Upper lobe of left lung (tissue), 4 donors: ENCODE measurements at regions not wholly inside any gene's neighbourhood (a gene's known extent, or its start where the extent isn't known, plus 50 kb on each side); places are given as distances from the start of the nearest gene placed in this dataset.

Experiments used
- EP300 ChIP-seq, 4 donors: sonication (generic); formaldehyde crosslinking; IDR thresholded peaks; one replicate each; pipeline ENCODE4 v1.5.1; 2017; ENCODE audit warnings: antibody characterized with exemption in 4 of 4, control low read depth in 2 of 4
- POLR2A ChIP-seq, 4 donors: fragments of 450-650 bp; IDR thresholded peaks; one replicate each; pipeline ENCODE4 v1.5.1; 2016 to 2017; ENCODE audit warnings: antibody characterized with exemption in 4 of 4, mild to moderate bottlenecking in 2 of 4
- TF ChIP-seq, protein P1 (sequence below), 6 experiments: fragments of 450-650 bp in 4 of 6; fragments of 200-600 bp in 2 of 6; sonication (generic) in 2 of 6; IDR thresholded peaks; one replicate each; pipeline ENCODE4 v1.5.1; 2016 to 2019; ENCODE audit warnings: antibody characterized with exemption in 6 of 6

DNA sequence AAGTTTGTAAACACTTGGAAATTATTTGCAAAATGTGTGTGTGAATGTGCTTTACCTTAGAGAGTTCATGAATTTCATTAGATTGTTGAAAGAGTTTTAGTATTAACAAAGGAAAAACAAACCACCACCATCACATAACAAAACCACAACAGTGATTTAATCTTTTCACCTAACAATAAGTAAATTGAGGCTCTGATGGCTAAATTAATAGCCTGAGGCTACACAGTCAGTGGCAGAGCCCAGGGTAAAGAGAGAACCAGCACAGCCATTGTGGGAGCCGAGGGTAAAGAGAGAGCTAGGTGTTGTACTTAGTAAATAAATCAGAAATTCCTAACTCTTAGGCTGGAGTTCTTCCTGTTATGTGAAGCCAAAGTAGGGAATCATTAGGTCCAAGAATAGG lies 51.2 kb upstream of the CAPRIN2 start:
- TF ChIP-seq, protein P1, sequence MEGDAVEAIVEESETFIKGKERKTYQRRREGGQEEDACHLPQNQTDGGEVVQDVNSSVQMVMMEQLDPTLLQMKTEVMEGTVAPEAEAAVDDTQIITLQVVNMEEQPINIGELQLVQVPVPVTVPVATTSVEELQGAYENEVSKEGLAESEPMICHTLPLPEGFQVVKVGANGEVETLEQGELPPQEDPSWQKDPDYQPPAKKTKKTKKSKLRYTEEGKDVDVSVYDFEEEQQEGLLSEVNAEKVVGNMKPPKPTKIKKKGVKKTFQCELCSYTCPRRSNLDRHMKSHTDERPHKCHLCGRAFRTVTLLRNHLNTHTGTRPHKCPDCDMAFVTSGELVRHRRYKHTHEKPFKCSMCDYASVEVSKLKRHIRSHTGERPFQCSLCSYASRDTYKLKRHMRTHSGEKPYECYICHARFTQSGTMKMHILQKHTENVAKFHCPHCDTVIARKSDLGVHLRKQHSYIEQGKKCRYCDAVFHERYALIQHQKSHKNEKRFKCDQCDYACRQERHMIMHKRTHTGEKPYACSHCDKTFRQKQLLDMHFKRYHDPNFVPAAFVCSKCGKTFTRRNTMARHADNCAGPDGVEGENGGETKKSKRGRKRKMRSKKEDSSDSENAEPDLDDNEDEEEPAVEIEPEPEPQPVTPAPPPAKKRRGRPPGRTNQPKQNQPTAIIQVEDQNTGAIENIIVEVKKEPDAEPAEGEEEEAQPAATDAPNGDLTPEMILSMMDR (IDR thresholded peaks at IDR 0.05) = no peak
- TF ChIP-seq POLR2A (IDR thresholded peaks at IDR 0.05) (no peak), EP300 (IDR thresholded peaks at IDR 0.05) (no peak)
